DND-41 (cell line): ENCODE measurements at regions not wholly inside any gene's neighbourhood (a gene's known extent, or its start where the extent isn't known, plus 50 kb on each side); places are given as distances from the start of the nearest gene placed in this dataset.

Source experiments
- EZH2 ChIP-seq: IDR thresholded peaks from 3 replicates; pipeline ENCODE4 v1.6.1; 2012; ENCODE audit warnings: borderline replicate concordance, low read depth, mild to moderate bottlenecking, moderate library complexity, low read length, inconsistent platforms; ENCODE audit not compliant: severe bottlenecking
- TF ChIP-seq, protein P1 (sequence below): IDR thresholded peaks from 2 replicates; pipeline ENCODE4 v1.5.1; 2012; ENCODE audit warnings: borderline replicate concordance, low read length, moderate library complexity, mild to moderate bottlenecking; ENCODE audit not compliant: poor library complexity, severe bottlenecking; ENCODE audit errors: extremely low read depth

DNA sequence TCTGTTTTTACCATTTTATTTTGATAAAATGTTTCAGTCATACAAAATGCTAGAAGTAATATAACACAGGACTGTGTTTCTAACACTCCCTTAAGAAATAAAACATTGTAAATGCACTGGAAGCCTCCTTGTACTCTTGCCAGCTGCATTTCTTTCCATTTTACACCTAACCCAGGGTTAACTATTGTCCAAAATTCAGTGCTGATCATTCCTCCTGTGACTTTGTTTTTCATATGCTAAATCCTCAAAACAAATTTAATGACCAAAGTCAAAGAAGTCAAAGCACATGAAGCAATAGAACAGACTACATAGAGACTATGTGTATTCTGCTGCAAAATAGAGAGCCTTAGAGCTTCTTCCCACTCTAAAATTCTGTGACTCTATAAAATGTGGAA, 420.3 kb upstream of the PRICKLE1 start:
- TF ChIP-seq, protein P1, sequence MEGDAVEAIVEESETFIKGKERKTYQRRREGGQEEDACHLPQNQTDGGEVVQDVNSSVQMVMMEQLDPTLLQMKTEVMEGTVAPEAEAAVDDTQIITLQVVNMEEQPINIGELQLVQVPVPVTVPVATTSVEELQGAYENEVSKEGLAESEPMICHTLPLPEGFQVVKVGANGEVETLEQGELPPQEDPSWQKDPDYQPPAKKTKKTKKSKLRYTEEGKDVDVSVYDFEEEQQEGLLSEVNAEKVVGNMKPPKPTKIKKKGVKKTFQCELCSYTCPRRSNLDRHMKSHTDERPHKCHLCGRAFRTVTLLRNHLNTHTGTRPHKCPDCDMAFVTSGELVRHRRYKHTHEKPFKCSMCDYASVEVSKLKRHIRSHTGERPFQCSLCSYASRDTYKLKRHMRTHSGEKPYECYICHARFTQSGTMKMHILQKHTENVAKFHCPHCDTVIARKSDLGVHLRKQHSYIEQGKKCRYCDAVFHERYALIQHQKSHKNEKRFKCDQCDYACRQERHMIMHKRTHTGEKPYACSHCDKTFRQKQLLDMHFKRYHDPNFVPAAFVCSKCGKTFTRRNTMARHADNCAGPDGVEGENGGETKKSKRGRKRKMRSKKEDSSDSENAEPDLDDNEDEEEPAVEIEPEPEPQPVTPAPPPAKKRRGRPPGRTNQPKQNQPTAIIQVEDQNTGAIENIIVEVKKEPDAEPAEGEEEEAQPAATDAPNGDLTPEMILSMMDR = no peak
- no peak for TF ChIP-seq EZH2
